HuH-7.5 (cell line): ENCODE measurements at regions not wholly inside any gene's neighbourhood (a gene's known extent, or its start where the extent isn't known, plus 50 kb on each side); places are given as distances from the start of the nearest gene placed in this dataset.
"Not testable (repeated sequence)": the region's sequence is repeated elsewhere in the genome, so short reads cannot be mapped to it uniquely, and the experiment has no call there.

ENCODE experiments used
- DNase-seq: peaks from one replicate; pipeline ENCODE4 v3.0.0; 2011; ENCODE audit warnings: low spot score

- no peak for DNase-seq
Observed at GRCh38 chr15:45810201-45810600, 175.4 kb downstream of the SQOR start.

- no peak for DNase-seq
Observed at GRCh38 chr15:45812200-45812599, 177.4 kb downstream of the SQOR start.

DNA sequence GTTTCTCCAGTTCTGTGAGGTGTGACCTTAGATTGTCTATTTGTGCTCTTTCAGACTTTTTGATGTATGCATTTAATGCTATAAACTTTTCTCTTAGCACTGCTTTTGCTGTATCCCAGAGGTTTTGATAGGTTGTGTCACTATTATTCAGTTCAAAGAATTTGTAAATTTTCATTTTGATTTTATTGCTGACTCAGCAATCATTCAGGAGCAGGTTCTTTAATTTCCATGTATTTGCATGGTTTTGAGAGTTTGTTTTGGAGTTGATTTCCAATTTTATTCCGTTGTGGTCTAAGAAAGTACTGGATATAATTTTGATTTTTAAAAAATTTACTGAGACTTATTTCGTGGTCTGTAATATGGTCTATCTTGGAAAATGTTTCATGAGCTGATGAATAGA lies 182.7 kb downstream of the SQOR start:
- DNase-seq = not testable (repeated sequence)

DNA sequence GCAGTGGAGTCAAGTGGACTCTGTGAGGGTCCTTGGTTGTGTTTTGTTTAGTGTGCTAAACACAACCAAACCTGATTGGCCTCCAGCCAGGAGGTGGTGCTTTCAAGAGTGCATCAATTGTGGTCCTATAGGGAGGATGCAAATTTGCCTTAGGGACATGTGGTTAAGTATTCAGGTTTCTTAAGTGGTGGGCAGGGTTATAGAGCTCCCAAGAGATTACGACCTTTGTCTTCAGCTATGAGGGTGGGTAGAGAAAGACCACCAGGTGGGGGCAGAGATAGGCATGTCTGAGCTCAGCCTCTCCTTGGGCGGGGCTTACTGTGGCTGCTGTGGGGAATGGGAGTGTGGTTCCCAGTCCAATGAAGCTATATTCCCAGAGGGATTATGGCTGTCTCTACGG lies 186.6 kb downstream of the SQOR start:
- DNase-seq = no peak

- not testable (repeated sequence) for DNase-seq
Observed at GRCh38 chr15:45822968-45823367, 188.1 kb downstream of the SQOR start.

DNA sequence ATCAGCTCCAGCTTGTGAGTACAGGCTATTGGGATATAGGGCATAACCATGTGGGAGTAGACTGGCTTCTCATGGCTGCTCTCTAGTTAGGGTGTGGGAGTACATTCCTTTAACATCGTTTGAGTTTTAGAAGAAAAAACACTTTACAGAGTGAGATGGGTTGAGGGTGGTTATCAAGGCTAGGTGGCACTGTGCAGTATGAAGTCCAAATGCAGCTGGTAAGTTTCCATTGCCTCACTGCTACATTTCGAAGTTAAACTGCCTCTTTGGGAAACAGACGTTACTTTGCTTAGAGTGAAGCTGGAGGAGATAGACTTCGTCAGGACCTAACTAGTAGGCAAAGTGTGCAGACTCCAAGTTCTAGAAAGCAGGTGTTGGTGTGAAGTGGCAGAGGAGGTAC lies 192.4 kb downstream of the SQOR start:
- no peak for DNase-seq

DNA sequence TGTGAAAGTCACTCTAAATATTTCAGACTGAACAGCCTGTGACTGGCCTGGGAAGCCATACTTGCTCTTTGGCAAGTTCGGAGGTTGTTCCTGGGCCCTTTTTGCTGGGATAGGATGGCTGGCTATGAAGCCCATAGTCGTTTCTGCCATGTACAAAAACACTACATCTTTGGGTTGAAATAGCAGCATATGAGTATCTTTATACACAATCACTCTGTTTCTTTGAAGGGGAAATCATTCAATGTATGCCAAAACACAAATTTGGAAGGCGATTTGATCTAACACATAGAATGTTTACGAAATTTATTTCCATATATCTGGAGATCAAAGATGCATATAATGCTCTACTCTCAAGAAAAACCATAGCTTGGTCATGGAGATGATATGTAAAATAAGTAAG lies 192.9 kb downstream of the SQOR start:
- no peak for DNase-seq

GRCh38 chr15:45829336-45830153 lies 194.7 kb downstream of the SQOR start:
- DNase-seq = no peak

- DNase-seq = no peak
Observed at GRCh38 chr15:45831787-45832186, 197.0 kb downstream of the SQOR start.

DNA sequence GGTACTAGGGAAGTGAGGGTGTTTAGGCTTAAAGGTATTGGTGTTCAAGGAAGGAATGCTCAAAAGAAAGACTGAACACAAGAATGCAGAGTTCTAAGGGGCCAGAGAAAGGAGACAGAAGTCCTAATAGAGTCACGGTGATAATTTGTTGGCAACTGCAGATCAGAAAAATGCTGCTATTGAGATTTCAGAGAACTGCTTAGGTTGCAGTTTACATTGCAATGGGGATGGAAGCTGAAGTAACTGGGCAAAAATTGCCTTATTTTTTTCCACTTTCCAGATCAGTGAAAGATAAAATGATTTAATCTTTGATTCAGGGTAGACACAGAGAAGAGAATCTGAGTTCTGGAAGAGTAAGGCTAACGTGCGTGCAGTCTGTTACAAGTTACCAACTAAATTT lies 199.8 kb downstream of the SQOR start:
- no peak for DNase-seq

- DNase-seq = no peak
Observed at GRCh38 chr15:45842151-45842550, 207.3 kb downstream of the SQOR start.

GRCh38 chr15:45847645-45848044 lies 212.8 kb downstream of the SQOR start:
- DNase-seq = no peak

DNA sequence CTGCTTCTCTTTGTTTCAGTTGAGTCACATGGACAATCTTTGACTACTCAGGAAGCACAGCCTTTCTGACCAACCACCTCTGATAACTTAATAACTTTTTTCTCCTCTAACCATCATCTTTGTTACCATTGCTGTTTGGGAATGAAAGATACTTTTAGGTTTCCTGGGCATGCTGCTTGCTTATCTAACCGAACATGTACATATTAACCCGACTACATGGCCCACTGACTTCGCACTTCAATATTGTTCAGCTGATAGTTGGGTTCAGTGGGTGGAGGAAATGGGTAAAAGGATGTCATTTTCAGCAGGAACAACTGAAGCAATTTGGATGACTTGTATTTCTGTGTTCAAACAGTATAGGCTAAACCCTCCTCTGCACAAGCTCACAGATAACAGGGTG lies 214.3 kb downstream of the SQOR start:
- no peak for DNase-seq

DNA sequence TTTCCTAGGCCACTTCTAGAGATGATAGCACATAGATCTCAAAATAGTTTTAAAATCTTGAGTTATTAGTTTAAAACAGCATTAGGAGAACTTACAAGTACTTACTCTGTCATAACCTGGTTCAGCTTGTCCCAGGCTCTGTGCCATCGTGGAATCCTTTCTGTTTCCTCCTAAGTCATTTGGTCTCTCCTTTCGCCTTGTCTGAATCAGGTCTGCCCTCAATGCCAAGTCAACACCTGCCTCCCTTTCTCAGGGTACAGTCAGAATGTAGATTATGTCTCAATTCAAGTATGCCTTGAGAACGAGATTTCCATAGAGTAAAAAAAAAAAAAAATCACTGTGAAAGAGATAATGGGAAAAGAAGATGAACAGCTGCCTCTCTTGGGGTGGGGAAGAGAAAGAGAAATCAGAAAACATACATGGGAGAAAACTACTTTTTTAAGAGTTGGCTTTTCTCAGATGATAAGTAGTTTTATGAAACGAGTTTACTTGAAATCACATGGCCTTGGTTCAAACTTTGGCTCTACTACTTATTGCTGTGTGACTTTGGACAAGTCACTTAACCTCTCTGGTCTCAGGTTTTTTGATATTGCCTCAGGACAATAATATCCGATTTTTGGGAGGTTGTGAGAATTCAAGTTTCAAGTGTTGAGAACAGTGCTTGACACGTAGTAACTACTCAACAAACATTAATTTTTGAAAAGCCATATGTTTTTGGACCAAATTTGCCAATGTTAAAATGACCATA lies 219.8 kb downstream of the SQOR start:
- DNase-seq = no peak

DNA sequence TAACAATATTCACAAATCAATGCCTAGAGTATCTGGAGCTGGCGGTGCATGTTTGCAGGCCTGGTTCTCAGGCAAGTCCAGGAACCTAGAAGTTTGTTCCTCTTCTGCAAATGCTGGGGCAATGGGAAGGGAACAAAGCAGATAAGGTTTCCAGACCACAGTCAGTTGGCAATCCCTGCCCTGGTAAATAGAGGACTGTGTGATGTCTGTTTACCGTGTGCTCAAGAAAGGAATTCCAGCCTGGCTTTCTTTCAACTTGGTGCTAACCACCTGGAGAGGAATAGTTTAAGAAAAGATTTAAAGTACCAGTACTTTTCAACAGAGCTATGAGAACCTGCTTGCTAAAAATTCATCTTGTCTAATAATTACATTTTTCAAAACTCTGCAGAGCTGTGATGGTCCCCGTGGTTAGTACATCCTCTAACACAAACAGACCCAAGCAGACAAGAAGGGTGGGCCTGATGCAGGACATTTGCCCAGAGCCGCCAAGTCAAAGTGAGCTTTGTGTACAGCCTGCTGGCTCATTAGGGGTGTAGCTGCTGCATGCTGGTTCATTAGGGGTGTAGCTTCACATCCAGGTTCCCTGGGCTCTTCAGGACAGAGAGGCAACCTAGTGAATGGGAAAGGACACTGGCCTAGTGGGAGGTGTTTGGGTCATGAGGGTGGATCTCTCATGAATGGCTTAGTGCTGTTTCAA lies 220.5 kb downstream of the SQOR start:
- DNase-seq = no peak

- DNase-seq = no peak
Observed at GRCh38 chr15:45855907-45856579, 221.2 kb downstream of the SQOR start.

DNA sequence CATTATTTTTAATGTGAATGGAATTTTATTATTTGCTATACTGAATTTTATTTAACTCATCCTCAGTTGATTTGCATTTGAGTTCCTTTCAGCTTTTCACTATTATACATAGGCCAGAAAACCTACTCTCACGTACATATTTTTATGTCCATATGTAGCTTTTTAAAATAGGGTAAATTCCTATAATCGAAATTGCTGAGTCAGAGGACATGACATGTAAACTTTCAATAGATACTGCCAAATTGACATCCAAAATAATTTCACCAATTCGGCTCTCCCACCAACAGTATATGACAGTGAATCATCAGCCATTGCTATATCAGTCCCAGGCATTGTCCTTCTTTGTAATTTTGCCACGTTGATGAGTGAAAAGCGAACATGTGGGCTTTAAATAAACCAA lies 222.5 kb downstream of the SQOR start:
- DNase-seq = no peak

DNA sequence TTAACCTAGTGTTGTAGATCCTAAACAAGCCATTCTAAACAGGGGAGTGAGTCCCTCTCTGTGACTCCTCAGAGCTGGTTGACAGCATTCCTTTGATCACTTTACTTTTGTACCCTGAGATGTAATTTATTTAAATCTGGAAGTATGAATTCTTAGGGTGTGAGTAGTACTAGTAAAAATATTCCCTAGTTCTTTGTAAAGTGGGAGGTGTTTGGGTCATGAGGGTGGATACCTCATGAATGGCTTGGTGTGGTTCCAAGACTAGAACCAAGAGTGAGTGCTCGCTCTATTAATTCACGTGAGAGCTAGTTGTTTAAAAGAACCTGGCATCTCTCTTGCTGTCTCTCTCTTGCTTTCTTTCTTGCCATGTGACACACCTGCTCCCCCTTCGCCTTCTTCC lies 223.7 kb downstream of the SQOR start:
- DNase-seq = no peak

GRCh38 chr15:45862034-45862433 lies 227.2 kb downstream of the SQOR start:
- DNase-seq = no peak

GRCh38 chr15:45863881-45864580 lies 229.2 kb downstream of the SQOR start:
- DNase-seq = no peak

DNA sequence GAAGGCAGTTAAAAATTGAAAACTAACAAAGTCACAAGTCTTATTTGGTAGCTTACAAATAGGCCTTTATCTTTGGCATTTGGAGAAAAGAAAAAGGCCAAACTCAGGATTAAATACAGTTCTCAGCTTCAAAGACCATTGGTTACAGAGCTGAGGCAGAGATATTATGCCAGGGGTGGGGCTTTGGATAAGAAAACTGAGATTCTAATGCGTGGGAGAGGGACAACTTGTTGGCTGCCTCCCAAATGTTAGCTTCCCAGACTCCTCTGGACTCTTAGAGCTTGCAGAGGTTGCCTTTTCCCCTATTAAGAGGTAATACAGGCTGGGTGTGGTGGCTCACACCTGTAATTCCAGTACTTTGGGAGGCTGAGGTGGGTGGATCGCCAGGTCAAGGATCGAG lies 231.8 kb downstream of the SQOR start:
- DNase-seq = no peak

- DNase-seq = no peak
Observed at GRCh38 chr15:45867281-45867680, 232.5 kb downstream of the SQOR start.
